Vagina (tissue), 2 donors: ENCODE measurements at regions not wholly inside any gene's neighbourhood (a gene's known extent, or its start where the extent isn't known, plus 50 kb on each side); places are given as distances from the start of the nearest gene placed in this dataset.
"Not testable (repeated sequence)": the region's sequence is repeated elsewhere in the genome, so short reads cannot be mapped to it uniquely, and the experiment has no call there.

Experiments
- POLR2A ChIP-seq, 2 donors: fragments of 450-650 bp; IDR thresholded peaks; one replicate each; pipeline ENCODE4 v1.6.1; 2017; ENCODE audit warnings: antibody characterized with exemption in 2 of 2, mild to moderate bottlenecking in 2 of 2, moderate library complexity in 2 of 2
- POLR2AphosphoS5 ChIP-seq, 2 donors: sonication (generic); formaldehyde crosslinking; IDR thresholded peaks; one replicate each; pipeline ENCODE4 v1.9.0; 2017; ENCODE audit warnings: antibody characterized with exemption in 2 of 2, mild to moderate bottlenecking in 2 of 2, low read depth in 1 of 2; ENCODE audit not compliant: insufficient read depth in 1 of 2
- TF ChIP-seq, protein P1 (sequence below), 3 experiments: fragments of 450-650 bp in 2 of 3; fragments of 200-600 bp in 1 of 3; sonication (generic) in 1 of 3; IDR thresholded peaks; one replicate each; pipeline ENCODE4 v1.5.1; 2017 to 2019; ENCODE audit warnings: antibody characterized with exemption in 3 of 3, mild to moderate bottlenecking in 2 of 3, moderate library complexity in 2 of 3

DNA sequence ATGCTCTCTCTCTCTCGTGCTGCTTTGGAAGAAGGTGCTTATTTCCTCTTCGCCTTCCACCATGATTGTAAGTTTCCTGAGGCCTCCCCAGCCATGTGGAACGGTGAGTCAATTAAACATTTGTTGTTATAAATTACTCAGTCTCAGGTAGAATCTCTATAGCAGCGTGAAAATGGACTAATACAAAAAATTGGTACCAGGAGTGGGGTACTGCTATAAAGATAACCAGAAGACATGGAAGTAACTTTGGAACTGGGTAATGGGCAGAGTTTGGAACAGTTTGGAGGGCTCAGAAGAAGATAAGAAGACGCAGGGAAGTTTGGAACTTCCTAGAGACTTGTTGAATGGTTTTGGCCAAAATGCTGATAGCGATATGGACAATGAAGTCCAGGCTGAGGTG, 175.6 kb upstream of the CLINT1 start:
- TF ChIP-seq, protein P1, sequence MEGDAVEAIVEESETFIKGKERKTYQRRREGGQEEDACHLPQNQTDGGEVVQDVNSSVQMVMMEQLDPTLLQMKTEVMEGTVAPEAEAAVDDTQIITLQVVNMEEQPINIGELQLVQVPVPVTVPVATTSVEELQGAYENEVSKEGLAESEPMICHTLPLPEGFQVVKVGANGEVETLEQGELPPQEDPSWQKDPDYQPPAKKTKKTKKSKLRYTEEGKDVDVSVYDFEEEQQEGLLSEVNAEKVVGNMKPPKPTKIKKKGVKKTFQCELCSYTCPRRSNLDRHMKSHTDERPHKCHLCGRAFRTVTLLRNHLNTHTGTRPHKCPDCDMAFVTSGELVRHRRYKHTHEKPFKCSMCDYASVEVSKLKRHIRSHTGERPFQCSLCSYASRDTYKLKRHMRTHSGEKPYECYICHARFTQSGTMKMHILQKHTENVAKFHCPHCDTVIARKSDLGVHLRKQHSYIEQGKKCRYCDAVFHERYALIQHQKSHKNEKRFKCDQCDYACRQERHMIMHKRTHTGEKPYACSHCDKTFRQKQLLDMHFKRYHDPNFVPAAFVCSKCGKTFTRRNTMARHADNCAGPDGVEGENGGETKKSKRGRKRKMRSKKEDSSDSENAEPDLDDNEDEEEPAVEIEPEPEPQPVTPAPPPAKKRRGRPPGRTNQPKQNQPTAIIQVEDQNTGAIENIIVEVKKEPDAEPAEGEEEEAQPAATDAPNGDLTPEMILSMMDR (IDR thresholded peaks at IDR 0.05), result not testable (repeated sequence)
- TF ChIP-seq POLR2A (IDR thresholded peaks at IDR 0.05); POLR2AphosphoS5 (IDR thresholded peaks at IDR 0.05; ENCODE audit: insufficient read depth in 1 of 2, low read depth in 1 of 2): not testable (repeated sequence)
